Fibroblast of the aortic adventitia (primary cell): ENCODE measurements at regions not wholly inside any gene's neighbourhood (a gene's known extent, or its start where the extent isn't known, plus 50 kb on each side); places are given as distances from the start of the nearest gene placed in this dataset.

Experiments
- DNase-seq: peaks from one replicate; pipeline ENCODE4 v3.0.0-alpha.2; 2010; ENCODE audit warnings: low read depth
- H3K4me3 ChIP-seq: 2 replicates; pipeline ENCODE4 v1.5.1; 2011; ENCODE audit warnings: low read depth, mild to moderate bottlenecking, control low read depth, low read length, moderate library complexity
- CTCF ChIP-seq: IDR thresholded peaks from 2 replicates; pipeline ENCODE4 v1.5.1; 2011; ENCODE audit warnings: mild to moderate bottlenecking, low read length, control low read depth, inconsistent platforms; ENCODE audit not compliant: insufficient read depth

GRCh38 chr3:36165509-36166290, 214.6 kb upstream of the STAC start:
- no peak for DNase-seq
- no peak for TF ChIP-seq CTCF
- H3K4me3 ChIP-seq = no peak overlapping the region

GRCh38 chr3:36166477-36166876, 213.8 kb upstream of the STAC start:
- TF ChIP-seq CTCF = no peak
- DNase-seq = peak; percentile 54
- H3K4me3 ChIP-seq = no peak overlapping the region

- DNase-seq = no peak
- no peak for TF ChIP-seq CTCF
- H3K4me3 ChIP-seq = no peak overlapping the region
These were observed 207.6 kb upstream of the STAC start for GRCh38 chr3:36172699-36173098.

- no peak for DNase-seq
- no peak for TF ChIP-seq CTCF
- no peak overlapping the region for H3K4me3 ChIP-seq
These were observed 205.0 kb upstream of the STAC start for GRCh38 chr3:36175113-36175812.

- H3K4me3 ChIP-seq = no peak overlapping the region
- TF ChIP-seq CTCF = no peak
- peak; percentile 8 for DNase-seq
These were observed 204.3 kb upstream of the STAC start for GRCh38 chr3:36175916-36176461.

- TF ChIP-seq CTCF = no peak
- DNase-seq = no peak
- H3K4me3 ChIP-seq = no peak overlapping the region
These were observed 202.3 kb upstream of the STAC start for GRCh38 chr3:36178018-36178417.
